ENCODE measurements at regions not wholly inside any gene's neighbourhood (a gene's known extent, or its start where the extent isn't known, plus 50 kb on each side); places are given as distances from the start of the nearest gene placed in this dataset.

DNA sequence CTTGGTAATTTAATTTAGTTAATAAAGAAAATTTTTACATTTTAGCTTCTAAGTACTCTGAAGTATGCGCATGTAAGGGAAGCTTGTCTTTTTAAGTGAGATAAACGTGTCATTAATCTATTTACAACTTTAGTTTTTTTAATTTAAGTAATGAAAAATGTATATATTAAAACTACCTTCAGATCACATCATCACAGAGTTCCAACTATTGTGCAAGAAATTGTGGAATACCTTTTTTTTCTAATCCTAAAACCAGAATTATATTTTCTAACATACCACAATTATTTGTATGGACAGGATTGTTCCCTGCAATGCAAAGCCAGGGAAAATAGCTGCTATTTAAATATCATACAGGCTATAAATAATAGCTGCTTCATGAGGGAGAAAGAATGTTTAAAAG is 303.2 kb upstream of the KCND2 start:
- TF ChIP-seq, protein P1, sequence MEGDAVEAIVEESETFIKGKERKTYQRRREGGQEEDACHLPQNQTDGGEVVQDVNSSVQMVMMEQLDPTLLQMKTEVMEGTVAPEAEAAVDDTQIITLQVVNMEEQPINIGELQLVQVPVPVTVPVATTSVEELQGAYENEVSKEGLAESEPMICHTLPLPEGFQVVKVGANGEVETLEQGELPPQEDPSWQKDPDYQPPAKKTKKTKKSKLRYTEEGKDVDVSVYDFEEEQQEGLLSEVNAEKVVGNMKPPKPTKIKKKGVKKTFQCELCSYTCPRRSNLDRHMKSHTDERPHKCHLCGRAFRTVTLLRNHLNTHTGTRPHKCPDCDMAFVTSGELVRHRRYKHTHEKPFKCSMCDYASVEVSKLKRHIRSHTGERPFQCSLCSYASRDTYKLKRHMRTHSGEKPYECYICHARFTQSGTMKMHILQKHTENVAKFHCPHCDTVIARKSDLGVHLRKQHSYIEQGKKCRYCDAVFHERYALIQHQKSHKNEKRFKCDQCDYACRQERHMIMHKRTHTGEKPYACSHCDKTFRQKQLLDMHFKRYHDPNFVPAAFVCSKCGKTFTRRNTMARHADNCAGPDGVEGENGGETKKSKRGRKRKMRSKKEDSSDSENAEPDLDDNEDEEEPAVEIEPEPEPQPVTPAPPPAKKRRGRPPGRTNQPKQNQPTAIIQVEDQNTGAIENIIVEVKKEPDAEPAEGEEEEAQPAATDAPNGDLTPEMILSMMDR (IDR thresholded peaks at IDR 0.05; ENCODE audit: poor library complexity, severe bottlenecking), result no peak
- TF ChIP-seq, protein P2, sequence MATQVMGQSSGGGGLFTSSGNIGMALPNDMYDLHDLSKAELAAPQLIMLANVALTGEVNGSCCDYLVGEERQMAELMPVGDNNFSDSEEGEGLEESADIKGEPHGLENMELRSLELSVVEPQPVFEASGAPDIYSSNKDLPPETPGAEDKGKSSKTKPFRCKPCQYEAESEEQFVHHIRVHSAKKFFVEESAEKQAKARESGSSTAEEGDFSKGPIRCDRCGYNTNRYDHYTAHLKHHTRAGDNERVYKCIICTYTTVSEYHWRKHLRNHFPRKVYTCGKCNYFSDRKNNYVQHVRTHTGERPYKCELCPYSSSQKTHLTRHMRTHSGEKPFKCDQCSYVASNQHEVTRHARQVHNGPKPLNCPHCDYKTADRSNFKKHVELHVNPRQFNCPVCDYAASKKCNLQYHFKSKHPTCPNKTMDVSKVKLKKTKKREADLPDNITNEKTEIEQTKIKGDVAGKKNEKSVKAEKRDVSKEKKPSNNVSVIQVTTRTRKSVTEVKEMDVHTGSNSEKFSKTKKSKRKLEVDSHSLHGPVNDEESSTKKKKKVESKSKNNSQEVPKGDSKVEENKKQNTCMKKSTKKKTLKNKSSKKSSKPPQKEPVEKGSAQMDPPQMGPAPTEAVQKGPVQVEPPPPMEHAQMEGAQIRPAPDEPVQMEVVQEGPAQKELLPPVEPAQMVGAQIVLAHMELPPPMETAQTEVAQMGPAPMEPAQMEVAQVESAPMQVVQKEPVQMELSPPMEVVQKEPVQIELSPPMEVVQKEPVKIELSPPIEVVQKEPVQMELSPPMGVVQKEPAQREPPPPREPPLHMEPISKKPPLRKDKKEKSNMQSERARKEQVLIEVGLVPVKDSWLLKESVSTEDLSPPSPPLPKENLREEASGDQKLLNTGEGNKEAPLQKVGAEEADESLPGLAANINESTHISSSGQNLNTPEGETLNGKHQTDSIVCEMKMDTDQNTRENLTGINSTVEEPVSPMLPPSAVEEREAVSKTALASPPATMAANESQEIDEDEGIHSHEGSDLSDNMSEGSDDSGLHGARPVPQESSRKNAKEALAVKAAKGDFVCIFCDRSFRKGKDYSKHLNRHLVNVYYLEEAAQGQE (IDR thresholded peaks at IDR 0.05; ENCODE audit: borderline replicate concordance), result no peak

All from neural cell (in vitro differentiated cells).